ENCODE measurements at regions not wholly inside any gene's neighbourhood (a gene's known extent, or its start where the extent isn't known, plus 50 kb on each side); places are given as distances from the start of the nearest gene placed in this dataset.
A peak's percentile ranks its signal among the peaks of the same experiment; 100 is the strongest.

DNA sequence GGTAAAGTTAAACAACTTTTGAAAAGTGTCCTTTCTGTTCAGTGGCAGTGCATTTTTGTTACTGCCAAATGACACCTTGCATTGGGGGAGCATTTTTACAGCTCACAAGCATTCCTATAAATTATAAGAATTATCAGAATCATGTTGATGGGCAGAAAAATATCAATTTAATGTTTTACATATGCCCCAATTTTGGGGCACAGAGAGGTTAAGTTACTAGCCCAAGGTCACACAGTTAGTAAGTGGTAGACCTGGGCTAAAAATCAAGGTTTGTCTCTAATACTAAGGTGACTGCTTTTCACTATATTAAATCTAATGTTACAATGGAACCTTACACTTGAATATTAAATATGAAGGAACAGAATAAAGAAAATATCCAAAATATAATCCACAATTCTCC lies 180.1 kb upstream of the IVNS1ABP start:
- DNase-seq: no peak

DNA sequence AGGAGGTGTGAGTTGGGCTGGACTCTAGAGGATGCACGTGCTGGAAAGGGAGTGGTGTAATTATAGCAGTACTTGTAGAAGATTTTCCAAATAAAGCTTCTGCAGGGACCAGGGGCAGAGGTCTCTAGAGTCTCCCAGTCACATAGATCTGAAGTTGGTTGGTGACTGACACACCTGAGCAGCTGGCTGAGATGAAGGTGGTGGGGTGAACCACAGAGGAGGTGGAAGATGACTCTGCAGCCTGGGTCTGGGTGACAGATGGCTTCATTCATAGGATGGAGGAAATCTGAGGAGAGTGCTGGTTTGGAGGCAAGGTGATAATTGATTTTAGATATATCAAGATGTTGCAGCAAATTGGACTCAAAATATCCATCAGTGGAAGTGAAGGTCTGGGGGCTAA lies 178.9 kb upstream of the IVNS1ABP start:
- DNase-seq: no peak

DNA sequence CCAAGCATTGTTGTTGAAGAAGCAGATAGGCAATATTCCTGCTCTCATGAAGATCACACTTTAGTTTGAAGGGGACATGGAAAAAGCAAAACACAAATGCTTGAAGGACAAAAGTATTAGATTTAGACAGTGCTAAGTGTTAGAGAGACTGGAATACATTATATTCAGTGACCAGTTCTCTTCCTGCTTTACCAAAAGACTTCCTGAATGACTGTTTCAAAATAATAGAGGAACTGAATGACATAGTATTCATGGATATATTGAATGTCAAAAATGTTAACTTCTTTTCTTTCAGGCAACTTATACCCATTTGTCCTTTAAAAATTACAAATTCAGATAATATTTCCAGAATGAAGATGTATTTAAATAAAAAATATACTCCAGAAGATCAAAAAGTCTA lies 178.0 kb upstream of the IVNS1ABP start:
- no peak for DNase-seq

DNA sequence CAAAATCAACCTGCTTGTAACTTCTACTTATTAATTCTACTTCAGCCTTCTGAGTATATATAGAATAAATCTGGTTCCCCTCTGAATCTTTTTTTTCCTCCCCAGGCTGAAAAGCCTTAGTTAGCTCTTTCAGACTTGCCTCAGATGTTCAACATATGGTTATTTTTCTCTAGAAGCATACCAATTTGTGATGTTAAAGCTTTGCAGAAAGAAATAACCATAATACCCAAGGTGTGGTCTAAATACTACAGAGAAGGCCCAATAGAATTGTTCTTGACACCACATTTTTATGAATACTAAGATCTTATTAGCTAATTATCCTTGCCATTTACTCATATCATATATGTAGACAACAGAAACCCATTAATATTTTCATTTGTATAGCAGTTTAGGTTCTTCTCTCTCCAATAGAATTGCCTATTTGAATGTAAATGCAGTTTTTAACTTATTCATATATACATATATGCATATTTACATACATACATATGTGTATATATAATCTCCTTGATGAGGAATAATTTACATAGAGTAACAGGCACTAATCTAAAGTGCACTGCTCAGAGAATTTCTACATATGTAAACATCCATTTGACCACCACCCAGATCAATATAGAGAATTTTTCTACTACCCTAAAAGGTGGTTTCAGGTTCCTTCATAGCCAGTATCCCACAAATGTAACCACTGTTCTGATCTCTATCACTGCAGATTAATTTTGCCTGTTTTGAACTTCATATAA lies 175.2 kb upstream of the IVNS1ABP start:
- no peak for DNase-seq

DNA sequence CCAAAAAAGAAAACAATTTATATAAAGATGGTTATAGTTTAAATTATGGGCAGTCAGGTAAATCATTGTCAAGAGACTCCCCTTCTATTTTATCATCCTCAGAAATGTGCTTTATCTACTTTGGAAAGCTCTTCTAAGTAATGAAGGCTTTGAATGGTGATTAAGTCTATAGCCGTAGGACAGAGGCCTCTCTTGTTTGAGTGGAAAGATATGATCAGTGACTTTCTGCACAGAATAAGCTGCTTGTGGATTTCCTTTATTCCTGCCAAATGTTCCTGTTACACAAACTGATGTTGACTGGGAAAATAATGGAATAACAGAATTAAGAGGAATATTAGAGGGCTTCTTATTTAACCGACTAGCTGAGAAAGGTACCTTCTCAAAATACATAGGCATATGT lies 174.6 kb upstream of the IVNS1ABP start:
- DNase-seq: no peak

DNA sequence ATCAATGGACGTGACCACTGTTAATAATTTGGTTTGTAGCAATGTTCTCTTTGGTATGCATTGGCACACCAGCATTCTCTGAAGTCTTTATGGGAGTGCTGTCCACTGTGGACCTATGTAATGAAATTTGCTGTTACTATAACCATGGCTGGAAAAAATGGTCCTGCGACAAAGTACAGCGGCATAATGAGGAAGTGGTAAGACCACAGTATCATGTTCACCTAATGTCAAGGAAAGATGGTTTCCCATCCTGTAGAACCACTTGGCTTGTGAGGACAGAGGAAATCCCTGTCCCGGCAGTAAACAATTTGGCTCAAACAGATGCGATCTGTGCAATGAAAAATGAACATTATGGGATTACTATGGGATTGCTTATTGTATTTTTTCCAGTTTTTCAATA lies 173.9 kb upstream of the IVNS1ABP start:
- DNase-seq: no peak

DNA sequence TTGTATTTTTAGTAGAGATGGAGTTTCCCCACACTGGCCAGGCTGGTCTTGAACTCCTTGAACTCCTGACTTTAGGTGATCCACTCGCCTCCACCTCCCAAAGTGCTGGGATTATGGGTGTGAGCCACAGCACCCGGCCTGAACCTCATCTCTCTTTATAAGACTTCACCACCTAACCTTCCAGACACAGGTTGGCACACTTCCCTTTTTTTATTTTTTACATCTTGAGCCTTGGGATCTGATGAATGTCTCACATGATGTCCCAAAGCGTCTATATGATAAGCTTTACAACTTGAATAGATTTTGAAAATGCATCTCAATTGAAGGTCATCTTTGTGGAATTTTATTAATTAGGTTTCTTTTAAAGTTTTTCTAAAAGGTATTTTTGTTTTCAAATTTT lies 172.4 kb upstream of the IVNS1ABP start:
- no peak for DNase-seq

DNA sequence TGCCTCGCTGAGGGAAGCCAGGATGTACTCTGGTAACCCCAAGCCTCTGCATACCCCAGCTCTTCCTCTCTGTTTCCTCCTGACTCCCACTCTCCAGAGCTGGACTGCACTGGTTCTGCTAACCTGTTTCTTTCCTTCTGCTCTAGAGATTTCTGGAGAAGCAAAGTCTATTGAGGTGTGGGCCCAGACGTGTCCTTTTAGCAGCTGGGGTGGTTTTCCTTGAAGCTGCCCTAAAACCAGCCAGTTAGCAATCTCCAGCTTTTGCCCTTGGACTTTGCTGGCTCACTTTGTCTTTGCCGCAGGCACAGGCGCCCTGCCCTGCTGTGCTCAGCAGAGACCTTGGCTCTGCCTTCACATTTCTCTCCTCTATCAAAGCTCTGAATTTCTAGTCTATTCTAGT lies 171.8 kb upstream of the IVNS1ABP start:
- DNase-seq: no peak

DNA sequence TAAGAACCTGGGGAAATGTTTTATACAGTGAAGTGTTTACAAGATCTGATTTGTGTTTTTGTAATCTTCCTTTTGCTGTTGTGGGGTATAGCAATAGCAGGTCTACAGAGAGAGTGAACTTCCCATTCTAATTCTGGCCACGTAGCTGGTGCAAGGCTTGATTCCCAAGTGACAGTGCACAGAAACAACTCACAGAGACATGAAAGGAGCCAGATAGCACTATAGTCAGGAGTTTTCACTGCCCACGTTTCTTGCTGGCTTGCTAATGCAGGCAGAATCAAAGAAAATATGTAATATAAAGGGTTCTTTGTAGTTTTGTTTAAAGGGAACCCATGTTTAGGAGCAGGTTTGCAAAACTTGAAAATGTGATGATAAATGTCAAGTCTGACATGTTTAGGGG lies 170.9 kb upstream of the IVNS1ABP start:
- no peak for DNase-seq

DNA sequence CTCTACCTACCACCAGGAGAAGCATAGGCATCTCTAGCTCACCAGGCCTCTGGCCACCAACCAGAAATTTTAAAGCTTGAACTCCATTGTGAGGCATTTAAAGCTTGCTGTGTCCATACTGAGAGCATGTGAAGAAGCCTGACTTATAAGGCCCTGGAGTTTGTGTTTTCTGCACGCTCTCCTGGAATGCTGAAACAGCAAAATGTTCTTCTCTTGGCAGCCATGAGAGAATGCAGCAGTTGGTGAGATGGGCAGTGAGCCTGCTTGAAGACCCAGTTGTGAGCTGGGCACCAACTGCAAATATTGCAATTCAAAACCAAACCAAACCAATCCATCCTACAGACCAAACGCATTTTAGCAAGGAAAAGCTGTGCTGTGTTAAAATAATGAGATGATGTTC lies 170.0 kb upstream of the IVNS1ABP start:
- no peak for DNase-seq

DNA sequence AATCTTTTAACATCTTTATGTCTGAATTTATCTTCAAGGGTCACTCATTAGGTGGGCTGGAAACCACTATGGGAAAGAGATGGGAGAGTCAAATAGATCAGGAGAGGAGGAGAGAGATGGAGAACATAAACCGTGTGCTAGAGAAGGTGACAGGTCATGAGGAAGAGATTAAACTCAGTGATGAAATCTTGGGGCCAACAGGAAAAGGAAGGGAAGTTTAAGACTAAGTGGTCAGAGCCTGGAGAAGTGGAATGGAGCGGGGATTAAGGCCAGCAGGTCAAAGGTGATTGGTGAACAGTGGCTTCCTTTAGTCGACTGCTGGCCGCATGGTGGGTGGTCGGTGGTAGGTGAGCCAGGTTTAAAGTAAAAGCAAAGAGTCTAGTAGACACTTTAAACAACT lies 169.3 kb upstream of the IVNS1ABP start:
- no peak for DNase-seq

DNA sequence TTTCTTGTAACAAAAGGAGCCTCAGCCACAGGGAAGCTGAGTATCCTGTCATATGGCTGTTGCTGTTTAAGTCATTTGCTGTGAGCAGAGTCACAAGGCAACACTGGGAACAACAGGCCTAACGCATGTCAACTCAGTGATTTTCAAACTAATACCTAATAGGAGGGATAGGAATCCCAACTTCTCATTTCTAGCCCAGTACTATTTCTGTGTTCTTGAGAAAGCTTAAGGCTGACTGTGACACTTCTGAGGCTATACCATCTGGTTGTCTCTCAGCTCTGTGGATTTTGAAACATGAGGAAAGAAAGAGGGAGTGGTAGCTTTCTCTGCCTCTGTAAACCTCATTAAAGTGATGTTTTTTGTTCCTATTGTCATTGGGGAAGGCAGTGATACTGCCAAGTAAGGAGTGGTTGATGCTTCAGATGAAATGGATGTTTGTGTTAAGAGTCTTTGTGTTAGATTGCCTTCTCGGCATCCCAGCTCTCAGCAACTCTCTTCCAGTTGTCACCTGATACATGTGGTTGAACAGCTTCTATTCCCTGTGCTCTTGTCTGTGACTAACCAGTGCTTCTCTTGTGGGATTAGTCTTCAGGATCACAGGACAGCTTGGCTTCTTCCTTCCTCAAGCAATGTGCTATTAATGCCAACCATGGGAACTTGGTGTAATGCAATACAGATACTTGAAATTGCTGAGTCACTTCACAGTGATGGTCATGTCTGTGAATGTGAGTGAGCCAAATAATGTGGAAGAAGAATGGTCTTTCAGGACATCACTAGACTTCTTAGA lies 166.8 kb upstream of the IVNS1ABP start:
- DNase-seq: peak in 2 of 3 experiments; percentile 56 to 96

DNA sequence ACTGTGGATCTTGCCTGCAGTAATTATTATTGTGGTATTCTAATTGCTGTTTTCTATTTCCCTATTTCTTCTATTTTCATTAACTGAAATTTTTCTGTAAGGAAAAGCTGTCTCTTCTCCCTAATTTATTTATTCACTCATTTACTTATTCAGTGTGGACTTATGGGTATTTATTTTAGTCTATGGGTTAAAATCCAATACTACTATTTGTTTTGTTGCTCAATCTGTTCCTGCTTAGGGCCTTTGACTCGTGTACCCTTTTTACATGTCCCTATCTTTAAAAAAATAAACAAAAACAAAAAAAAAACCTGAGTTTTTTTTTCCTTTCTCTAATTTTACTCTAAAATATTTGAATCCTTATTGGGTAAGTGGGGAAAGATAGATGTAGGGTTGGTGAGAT lies 166.2 kb upstream of the IVNS1ABP start:
- no peak for DNase-seq

DNA sequence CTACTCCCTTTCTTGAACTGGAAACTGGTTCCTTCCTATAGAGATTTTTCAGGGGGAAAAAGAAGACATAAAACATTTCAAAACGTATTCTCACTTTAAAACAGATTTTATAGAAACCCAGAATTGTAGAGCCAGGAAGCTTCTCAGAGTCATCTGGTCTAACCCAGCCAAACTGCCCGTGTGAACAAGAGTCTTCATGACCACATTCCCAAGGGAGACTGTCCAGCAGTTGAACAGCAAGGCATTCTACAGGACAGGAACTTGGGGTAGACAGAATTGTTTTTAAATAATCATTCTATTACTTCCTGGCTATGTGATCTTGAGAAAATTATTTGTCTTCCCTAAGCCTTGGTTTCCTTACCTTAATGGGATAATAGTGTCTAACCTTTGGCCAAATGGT lies 163.5 kb upstream of the IVNS1ABP start:
- DNase-seq: no peak

DNA sequence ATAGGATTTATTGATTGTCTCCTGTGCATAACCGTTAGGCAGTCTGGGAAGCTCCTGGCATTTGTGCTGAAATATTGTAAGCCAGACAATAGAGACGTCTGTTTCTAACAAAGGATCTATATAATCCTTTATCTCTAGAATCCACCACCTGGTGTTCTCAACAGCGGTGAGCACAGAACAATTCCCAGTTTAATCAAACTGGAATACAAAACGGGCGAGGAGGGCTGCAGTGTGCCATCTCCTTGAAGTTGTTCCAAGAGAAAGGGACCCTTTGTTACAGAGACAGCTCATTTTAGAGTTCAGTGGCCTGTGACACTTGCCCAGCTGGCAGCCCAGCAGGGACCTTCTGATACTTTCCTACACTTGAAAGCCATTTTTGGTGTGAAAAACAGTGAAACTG lies 162.8 kb upstream of the IVNS1ABP start:
- DNase-seq: peak; percentile 8 to 76 (median 69)

DNA sequence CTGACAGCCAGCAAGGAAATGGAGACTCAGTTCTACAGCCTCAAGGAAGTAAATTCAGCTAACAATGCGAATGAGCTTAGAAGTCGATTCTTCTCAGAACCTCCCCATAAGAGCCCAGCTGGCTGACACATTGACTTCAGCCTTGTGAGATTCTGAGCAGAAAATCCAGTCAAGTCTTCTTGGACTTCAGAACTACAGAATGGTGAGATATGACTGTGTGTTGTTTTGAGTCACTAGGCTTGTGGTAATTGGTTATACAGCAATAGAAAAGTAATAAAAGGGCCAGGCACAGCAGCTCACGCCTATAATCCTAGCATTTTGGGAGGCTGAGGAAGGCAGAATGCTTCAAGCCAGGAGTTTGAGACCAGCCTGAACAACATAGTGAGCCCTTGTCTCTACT lies 161.8 kb upstream of the IVNS1ABP start:
- no peak for DNase-seq

DNA sequence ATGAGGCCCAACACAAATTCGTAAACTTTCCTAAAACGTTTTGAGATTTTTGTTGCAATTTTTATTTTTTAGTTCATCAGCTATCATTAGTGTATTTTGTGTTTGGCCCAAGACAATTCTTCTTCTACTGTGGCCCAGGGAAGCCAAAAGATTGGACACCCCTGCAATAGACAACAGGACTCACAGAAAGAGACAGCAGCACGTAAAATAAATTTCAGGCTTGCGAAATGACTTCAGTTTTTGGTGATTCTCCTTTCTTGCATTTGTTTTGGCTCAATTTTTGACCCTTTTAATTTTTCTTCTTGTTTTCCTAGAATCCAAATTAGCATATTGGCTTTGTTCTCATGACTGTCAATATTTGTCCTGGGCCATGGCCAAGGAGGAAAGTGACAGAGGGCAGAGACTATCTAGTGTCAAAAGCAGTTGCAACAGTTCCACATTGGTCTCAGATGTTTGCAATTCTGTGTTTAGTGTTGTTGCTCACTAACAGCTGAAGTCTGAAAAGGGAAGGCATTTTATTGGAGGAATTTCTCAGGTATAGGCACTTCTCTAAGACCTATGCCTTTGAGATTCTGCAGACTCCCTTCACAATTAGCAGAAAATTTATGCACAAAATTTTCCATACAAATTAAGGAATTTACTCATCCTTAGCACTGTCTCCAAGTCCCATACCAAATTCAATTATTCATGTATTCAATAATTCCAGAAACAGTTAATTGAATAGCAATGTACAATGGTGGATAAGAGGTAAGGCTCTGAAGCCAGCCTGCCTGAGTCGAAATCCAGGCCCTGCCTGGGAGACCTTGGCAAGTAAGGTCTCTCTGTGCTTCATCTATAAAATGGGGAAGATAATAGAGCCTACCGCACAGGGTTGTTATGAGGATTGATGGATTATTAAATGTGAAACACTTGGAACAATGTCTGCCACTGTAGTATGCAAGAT lies 160.9 kb upstream of the IVNS1ABP start:
- DNase-seq: peak in 1 of 3 experiments; percentile 14

DNA sequence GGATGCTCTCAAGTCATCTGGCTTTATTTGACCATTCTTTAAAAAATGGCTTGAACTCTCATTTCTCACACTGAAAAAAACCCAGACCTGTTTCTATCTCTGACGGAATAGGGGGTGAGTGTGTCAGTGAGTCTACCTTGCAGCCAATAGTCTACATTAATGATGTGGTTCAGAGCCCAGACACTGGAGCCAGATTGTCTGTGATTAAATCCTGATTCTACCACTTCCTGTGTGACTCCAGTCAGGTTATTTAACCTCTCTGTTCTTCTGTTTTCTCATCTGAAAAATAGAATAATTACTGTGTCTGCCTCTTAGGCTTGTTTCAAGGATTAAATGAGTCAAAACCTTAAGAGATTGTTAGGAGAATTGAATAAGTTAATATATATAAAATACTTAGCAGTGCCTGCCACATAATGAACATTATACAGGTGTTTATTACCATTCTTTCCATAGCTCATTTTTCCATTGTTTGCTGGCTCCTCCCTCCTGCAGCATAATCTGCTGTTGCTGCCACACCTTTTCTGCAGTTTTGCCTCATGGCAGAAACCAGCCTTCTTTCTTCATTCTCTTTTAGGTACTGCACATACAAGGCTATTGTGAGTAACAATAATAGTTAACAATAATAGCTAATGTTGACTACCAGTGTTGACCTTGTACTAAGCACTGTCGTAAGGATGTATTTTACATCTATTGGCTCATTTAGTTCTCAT lies 157.6 kb upstream of the IVNS1ABP start:
- DNase-seq: no peak

DNA sequence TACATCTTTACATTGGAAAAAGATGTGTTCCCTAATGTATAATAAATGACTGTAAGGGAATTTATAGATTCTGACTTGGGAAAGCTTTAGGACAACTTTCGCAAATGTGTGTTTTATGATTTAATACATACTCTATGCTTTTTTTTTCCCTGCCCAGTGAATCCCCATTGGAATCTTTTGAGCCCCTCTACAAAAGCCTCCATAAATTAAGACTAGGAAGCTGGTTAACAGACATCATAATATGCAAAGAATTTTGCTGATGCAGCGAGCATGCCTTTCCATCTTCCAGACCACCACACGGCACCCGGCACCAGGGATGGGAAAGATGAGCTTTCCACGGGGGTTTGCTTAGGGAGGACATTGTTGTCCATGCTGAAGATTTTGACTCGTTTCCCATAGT lies 156.1 kb upstream of the IVNS1ABP start:
- no peak for DNase-seq

DNA sequence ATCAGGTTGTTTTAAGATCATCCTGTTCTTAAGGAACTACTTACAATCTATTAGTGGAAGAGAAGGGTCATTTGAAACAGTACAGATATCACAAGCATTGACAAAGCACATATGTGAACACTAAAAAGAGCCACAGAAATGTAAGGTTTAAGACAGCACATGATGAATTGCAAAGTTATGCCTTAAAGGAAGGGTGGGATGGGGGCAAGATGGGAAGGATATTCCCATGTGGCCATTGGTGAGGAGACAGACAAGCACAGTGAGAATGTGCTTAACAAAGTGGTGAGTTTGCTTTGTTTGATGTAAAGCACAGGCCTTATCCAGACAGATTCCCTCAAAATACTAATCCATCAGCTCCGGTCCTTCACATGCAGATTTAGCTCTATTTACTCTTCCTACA lies 151.6 kb upstream of the IVNS1ABP start:
- no peak for DNase-seq

DNA sequence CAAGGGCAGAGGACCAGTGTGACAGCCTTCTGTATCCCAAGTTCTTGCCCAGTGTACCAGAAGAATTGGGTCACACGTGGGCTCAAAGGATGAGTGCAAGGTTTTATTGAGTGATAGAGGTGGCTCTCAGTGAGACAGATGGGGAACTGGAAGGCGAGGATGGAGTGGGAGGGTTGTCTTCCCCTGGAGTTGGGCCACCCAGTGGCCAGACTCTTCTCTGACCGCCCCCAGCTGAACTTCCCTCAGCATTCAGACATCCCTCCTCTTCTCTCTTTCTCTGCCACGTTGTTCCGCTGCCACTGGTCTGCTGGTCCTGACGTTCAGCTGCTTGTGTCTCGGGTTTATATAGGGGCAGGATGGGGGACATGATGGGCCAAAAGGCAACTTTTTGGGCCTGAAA lies 150.1 kb upstream of the IVNS1ABP start:
- DNase-seq: no peak

DNA sequence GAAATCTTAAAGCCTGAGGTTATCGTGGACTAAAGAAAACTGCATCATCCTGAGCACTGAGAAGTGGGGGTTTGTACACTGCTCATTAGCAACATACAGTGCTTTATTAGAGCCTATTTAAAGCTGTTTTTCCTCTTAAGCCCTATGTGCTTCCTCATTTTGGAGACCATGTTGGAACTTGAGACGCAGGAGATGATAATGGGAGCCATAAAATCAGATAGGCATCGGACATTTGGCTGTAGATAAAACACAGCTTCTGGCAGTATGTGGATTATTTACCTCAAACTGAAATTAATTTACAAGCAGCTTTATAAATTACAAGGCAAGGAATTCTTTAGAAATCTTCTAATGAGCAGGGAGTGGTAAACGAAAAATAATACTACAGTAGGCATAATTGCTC lies 147.7 kb upstream of the IVNS1ABP start:
- no peak for DNase-seq

DNA sequence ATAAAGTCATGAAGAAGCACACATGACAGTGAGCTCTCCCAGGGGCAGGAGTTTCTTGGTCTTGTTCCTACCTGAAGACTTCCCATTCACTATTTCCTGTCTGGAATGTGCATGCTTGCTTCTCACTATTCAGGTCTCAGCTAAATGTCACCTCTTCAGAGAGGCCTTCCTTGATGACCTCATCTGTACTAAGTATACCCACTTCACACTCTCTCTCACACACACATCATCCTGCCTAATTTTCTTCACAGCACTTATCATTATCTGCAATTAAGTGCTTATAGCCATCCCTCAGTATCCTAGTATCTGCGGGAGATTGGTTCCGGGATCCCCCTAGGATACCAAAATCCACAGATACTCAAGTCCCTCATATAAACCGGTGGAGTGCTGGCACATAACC lies 146.4 kb upstream of the IVNS1ABP start:
- DNase-seq: peak in 2 of 3 experiments; percentile 61 to 86

Measured in NCI-H1417 (cell line).